GM12878 (cell line): ENCODE measurements at regions not wholly inside any gene's neighbourhood (a gene's known extent, or its start where the extent isn't known, plus 50 kb on each side); places are given as distances from the start of the nearest gene placed in this dataset.

Experiments
- ATAC-seq: fragments of 200-7000 bp; cut with Tn5 transposase; 3 replicates; pipeline ENCODE4 v1.9.1; 2020; ENCODE audit warnings: mild to moderate bottlenecking, moderate library complexity
- BruUV-seq: library from RNA; stranded (reverse); fragments of 400-500 nt; replicated peaks from 2 replicates; lab custom pipeline; 2021; lab: Mats Ljungman, UMichigan
- CTCF ChIA-PET: fragments of 300-600 bp; sonication (Branson Sonifier 250); formaldehyde crosslinking; extraction: SDS; loops from one replicate; lab custom pipeline; 2021; ENCODE audit warnings: inconsistent platforms; lab: Yijun Ruan, JAX
- POLR2A ChIA-PET: fragments of 350-600 bp; formaldehyde crosslinking; extraction: SDS; loops from one replicate; lab custom pipeline; 2021; ENCODE audit warnings: inconsistent platforms; lab: Charles Lee
- RAD21 ChIA-PET: fragments of 300-600 bp; sonication (Branson Sonifier 250); formaldehyde crosslinking; loops from one replicate; lab custom pipeline; 2023; ENCODE audit warnings: antibody characterized with exemption; ENCODE audit not compliant: unreplicated experiment; lab: Charles Lee
- SMC1A ChIA-PET: fragments of 300-600 bp; sonication (Branson Sonifier 250); formaldehyde crosslinking; loops from one replicate; lab custom pipeline; 2023; ENCODE audit not compliant: unreplicated experiment, uncharacterized antibody; lab: Charles Lee
- DNase-seq: peaks from one replicate; pipeline ENCODE4 v3.0.0-alpha.2; 2011; ENCODE audit warnings: low read depth, low spot score
- FAIRE-seq: peaks from 3 replicates; lab custom pipeline; 2011; peaks lifted over from hg19 to GRCh38; lab: Jason Lieb, UNC
- H2AFZ ChIP-seq: 2 replicates; pipeline ENCODE4 v1.6.0; 2011; ENCODE audit warnings: low read depth, low read length, control low read depth; ENCODE audit not compliant: control insufficient read depth
- H3K27ac ChIP-seq: 2 replicates; pipeline ENCODE4 v1.5.1; 2011; ENCODE audit warnings: control low read depth; ENCODE audit not compliant: control insufficient read depth, insufficient read depth
- H3K27me3 ChIP-seq, 2 experiments: replicated peaks in 1 of 2; 2 replicates each; pipeline versions ENCODE4 v1.6.0 to v1.6.1; 2011; ENCODE audit warnings: low read length in 1 of 2; ENCODE audit not compliant: control insufficient read depth in 2 of 2, insufficient read depth in 2 of 2
- H3K36me3 ChIP-seq, 2 experiments: 2 replicates each; pipeline ENCODE4 v1.5.1; 2011; ENCODE audit warnings: low read length in 1 of 2; ENCODE audit not compliant: control insufficient read depth in 2 of 2, insufficient read depth in 2 of 2
- H3K4me1 ChIP-seq: 2 replicates; pipeline ENCODE4 v1.6.1; 2011; ENCODE audit warnings: mild to moderate bottlenecking, low read length, moderate library complexity, mixed read lengths; ENCODE audit not compliant: control insufficient read depth, insufficient read depth
- H3K4me2 ChIP-seq: 2 replicates; pipeline ENCODE4 v1.6.0; 2011; ENCODE audit warnings: control low read depth; ENCODE audit not compliant: control insufficient read depth, insufficient read depth
- H3K4me3 ChIP-seq: fragments of 200-600 bp; sonication (generic); 2 replicates; pipeline ENCODE4 v1.5.1; 2016
- H3K79me2 ChIP-seq: 2 replicates; pipeline ENCODE4 v1.6.0; 2011; ENCODE audit warnings: low read length; ENCODE audit not compliant: control insufficient read depth, insufficient read depth
- H3K9ac ChIP-seq: 2 replicates; pipeline ENCODE4 v1.8.0; 2011; ENCODE audit warnings: low read length, control low read depth, mixed read lengths; ENCODE audit not compliant: control insufficient read depth, insufficient read depth
- H3K9me3 ChIP-seq: replicated peaks from 3 replicates; pipeline ENCODE4 v1.5.1; 2011; ENCODE audit warnings: mild to moderate bottlenecking, low read length; ENCODE audit not compliant: control insufficient read depth, insufficient read depth
- H4K20me1 ChIP-seq: 2 replicates; pipeline ENCODE4 v1.6.0; 2011; ENCODE audit not compliant: control insufficient read depth, insufficient read depth
- BACH1 ChIP-seq: fragments of 450-650 bp; IDR thresholded peaks from 2 replicates; pipeline ENCODE4 v1.6.1; 2017; ENCODE audit warnings: mild to moderate bottlenecking, borderline replicate concordance
- BMI1 ChIP-seq: fragments of 450-650 bp; IDR thresholded peaks from 2 replicates; pipeline ENCODE4 v1.6.1; 2016; ENCODE audit warnings: mild to moderate bottlenecking, moderate library complexity, borderline replicate concordance
- CHD1 ChIP-seq: IDR thresholded peaks from 2 replicates; pipeline ENCODE4 v1.6.1; 2012; ENCODE audit warnings: low read depth, low read length, improper control_type of control experiment
- E2F4 ChIP-seq: IDR thresholded peaks from 2 replicates; pipeline ENCODE4 v1.6.1; 2012; ENCODE audit warnings: low read depth, low read length, improper control_type of control experiment
- EP300 ChIP-seq, 2 experiments: fragments of 150-350 bp in 1 of 2; IDR thresholded peaks; 2 replicates each; pipeline ENCODE4 v1.6.1; 2011 to 2012; ENCODE audit warnings: low read depth in 2 of 2, low read length in 2 of 2, borderline replicate concordance in 1 of 2, improper control_type of control experiment in 1 of 2, inconsistent platforms in 1 of 2; ENCODE audit not compliant: control insufficient read depth in 1 of 2
- GATAD2B ChIP-seq: fragments of 450-650 bp; conservative IDR thresholded peaks from 2 replicates; pipeline ENCODE4 v1.6.1; 2017; ENCODE audit warnings: low read depth, mild to moderate bottlenecking, moderate library complexity
- IKZF2 ChIP-seq, 2 experiments: fragments of 450-650 bp; IDR thresholded peaks; 2 replicates each; pipeline ENCODE4 v1.6.1; 2017; ENCODE audit warnings: mild to moderate bottlenecking in 2 of 2, moderate library complexity in 2 of 2
- NFIC ChIP-seq: IDR thresholded peaks from 2 replicates; pipeline ENCODE4 v1.6.1; 2012; ENCODE audit warnings: low read depth, mild to moderate bottlenecking, inconsistent platforms, low read length, moderate library complexity
- NFYA ChIP-seq: IDR thresholded peaks from 2 replicates; pipeline ENCODE4 v1.6.1; 2011; ENCODE audit warnings: low read depth, mild to moderate bottlenecking, low read length, improper control_type of control experiment, borderline replicate concordance
- PAX8 ChIP-seq: fragments of 450-650 bp; IDR thresholded peaks from 2 replicates; pipeline ENCODE4 v1.6.1; 2017; ENCODE audit warnings: mild to moderate bottlenecking, moderate library complexity
- PML ChIP-seq: IDR thresholded peaks from 2 replicates; pipeline ENCODE4 v1.6.1; 2012; ENCODE audit warnings: low read length, inconsistent platforms
- POLR2AphosphoS2 ChIP-seq: IDR thresholded peaks from 2 replicates; pipeline ENCODE4 v1.6.1; 2011; ENCODE audit warnings: low read depth, mild to moderate bottlenecking, low read length, improper control_type of control experiment, moderate library complexity
- SIX5 ChIP-seq: IDR thresholded peaks from 2 replicates; pipeline ENCODE4 v1.6.1; 2011; ENCODE audit warnings: mild to moderate bottlenecking, low read depth, low read length, moderate library complexity; ENCODE audit not compliant: severe bottlenecking
- SREBF1 ChIP-seq: IDR thresholded peaks from 2 replicates; pipeline ENCODE4 v1.6.1; 2012; ENCODE audit warnings: mild to moderate bottlenecking, low read length
- STAT3 ChIP-seq: IDR thresholded peaks from 2 replicates; pipeline ENCODE4 v1.6.1; 2011; ENCODE audit warnings: low read depth, low read length, improper control_type of control experiment
- TAF1 ChIP-seq: IDR thresholded peaks from 2 replicates; pipeline ENCODE4 v1.6.1; 2011; ENCODE audit warnings: mild to moderate bottlenecking, low read depth, low read length, borderline replicate concordance
- TCF7 ChIP-seq: IDR thresholded peaks from 2 replicates; pipeline ENCODE4 v1.6.1; 2014; ENCODE audit warnings: antibody characterized with exemption, borderline replicate concordance
- ZNF217 ChIP-seq: fragments of 450-650 bp; IDR thresholded peaks from 2 replicates; pipeline ENCODE4 v1.6.1; 2017; ENCODE audit warnings: antibody characterized with exemption, mild to moderate bottlenecking
- ZNF384 ChIP-seq: IDR thresholded peaks from 2 replicates; pipeline ENCODE4 v1.6.1; 2012; ENCODE audit warnings: low read depth, mild to moderate bottlenecking, low read length, improper control_type of control experiment, borderline replicate concordance
- WGBS: methylation state at CpG from one replicate; pipeline ENCODE4 v1.1.6; 2016; ENCODE audit warnings: low lambda C conversion rate; ENCODE audit not compliant: insufficient replicate concordance, insufficient coverage; ENCODE audit errors: missing lambda C conversion rate; 5-methylcytosine and 5-hydroxymethylcytosine counted together
- in situ Hi-C: fragments of 300-500 bp; cut with MboI; formaldehyde crosslinking; loops from 9 replicates; pipeline ENCODE4 v1.14.3; 2018; ENCODE audit warnings: mixed read lengths
- intact Hi-C: fragments of 100-400 bp; cut with micrococcal nuclease; formaldehyde crosslinking; loops from one replicate; pipeline ENCODE4 v1.14.2; 2022; ENCODE audit not compliant: unreplicated experiment

GRCh38 chr13:73258406-73258805 lies 199.6 kb downstream of the KLF5 start:
- Histone ChIP-seq H4K20me1 (no peaks in the 10 kb centered on the region), H3K4me2 (no peak overlapping the region), H3K79me2 (no peaks in the 10 kb centered on the region), H3K36me3 (no peaks in the 10 kb centered on the region), H3K27me3 (no peaks in the 10 kb centered on the region), H3K27ac (no peak overlapping the region), H3K9ac (no peak overlapping the region), H3K4me1 (no peaks in the 10 kb centered on the region), H3K4me3 (no peak overlapping the region), H2AFZ (no peak overlapping the region), H3K9me3 (no peaks in the 10 kb centered on the region)
- no peak for FAIRE-seq
- no peak for TF ChIP-seq STAT3
- no peak for TF ChIP-seq BACH1
- TF ChIP-seq TAF1, result no peak
- TF ChIP-seq CHD1, result no peak
- no peak for TF ChIP-seq ZNF217
- TF ChIP-seq POLR2AphosphoS2, result no peak
- no peak for TF ChIP-seq NFYA
- TF ChIP-seq TCF7, result no peak
- no peak for TF ChIP-seq EP300 (IDR thresholded peaks at IDR 0.05; ENCODE audit: borderline replicate concordance in 1 of 2, control insufficient read depth in 1 of 2, low read depth in 2 of 2, low read length in 2 of 2)
- no TSS peak for BruUV-seq
- 17% methylated on average over 4 of the region's 4 CpGs for WGBS
- ChIA-PET POLR2A (no interaction called here), SMC1A (no interaction called here), CTCF (interaction anchor here (0.6 kb wide), 1 partner anchor 399 kb away, joined by 3 read pairs; no protein-coding TSS in a partner anchor), RAD21 (no interaction called here)
- intact Hi-C loops (no loop called here), in situ Hi-C loops (no loop called here)
- no peak for ATAC-seq
- DNase-seq, result no peak

GRCh38 chr13:73254827-73255226 lies 196.0 kb downstream of the KLF5 start:
- CTCF ChIA-PET, result no interaction called here
- no peak overlapping the region for H3K4me3 ChIP-seq
- FAIRE-seq (no peak), ATAC-seq (no peak), DNase-seq (no peak)
- H3K79me2 ChIP-seq, result no peaks in the 10 kb centered on the region
- 0% methylated on average over 2 of the region's 2 CpGs for WGBS
- no peak overlapping the region for H3K9ac ChIP-seq
- in situ Hi-C loops, result no loop called here
- POLR2A ChIA-PET, result no interaction called here
- SMC1A ChIA-PET, result no interaction called here
- H4K20me1 ChIP-seq, result no peaks in the 10 kb centered on the region
- BruUV-seq, result no TSS peak
- no peak overlapping the region for H2AFZ ChIP-seq
- no peaks in the 10 kb centered on the region for H3K4me1 ChIP-seq
- H3K9me3 ChIP-seq, result no peaks in the 10 kb centered on the region
- H3K27me3 ChIP-seq, result no peaks in the 10 kb centered on the region
- H3K27ac ChIP-seq, result no peak overlapping the region
- H3K4me2 ChIP-seq, result no peak overlapping the region
- intact Hi-C loops, result no loop called here
- RAD21 ChIA-PET, result no interaction called here
- H3K36me3 ChIP-seq, result no peaks in the 10 kb centered on the region
- TF ChIP-seq NFIC (no peak), PML (no peak), SREBF1 (no peak), ZNF384 (no peak), E2F4 (no peak), GATAD2B (no peak), SIX5 (no peak), PAX8 (no peak), IKZF2 (IDR thresholded peaks at IDR 0.05) (no peak), BMI1 (no peak)
